Pulmonary artery endothelial cell (primary cell): ENCODE measurements at regions not wholly inside any gene's neighbourhood (a gene's known extent, or its start where the extent isn't known, plus 50 kb on each side); places are given as distances from the start of the nearest gene placed in this dataset.
"Not testable (repeated sequence)": the region's sequence is repeated elsewhere in the genome, so short reads cannot be mapped to it uniquely, and the experiment has no call there.

Source experiments
- DNase-seq: peaks from one replicate; pipeline ENCODE4 v3.0.0-alpha.2; 2011; ENCODE audit warnings: low read depth, low spot score

- not testable (repeated sequence) for DNase-seq
Measured at GRCh38 chr15:96984121-96984671, 653.7 kb downstream of the NR2F2 start.

DNA sequence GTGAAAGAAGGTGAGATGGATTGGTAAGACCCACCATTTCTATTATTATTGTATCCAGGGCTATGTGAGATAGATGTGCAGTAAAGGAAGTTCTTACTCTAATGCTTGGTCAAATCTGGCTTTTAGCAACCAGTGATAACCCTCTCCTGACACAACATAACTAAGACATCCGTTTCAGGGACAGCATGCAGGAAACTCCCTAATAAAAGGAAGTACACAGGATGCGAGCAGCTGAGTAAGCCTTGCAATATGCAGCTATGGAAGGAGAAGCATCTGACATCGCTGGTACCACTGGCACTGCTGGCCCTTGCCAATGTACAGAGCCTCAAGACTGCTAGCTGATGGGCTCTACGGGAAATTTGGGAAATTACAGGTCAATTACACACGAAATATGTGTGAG lies 662.3 kb downstream of the NR2F2 start:
- DNase-seq, result peak; percentile 32

- DNase-seq, result no peak
Measured at GRCh38 chr15:96997538-96997937, 667.0 kb downstream of the NR2F2 start.

DNA sequence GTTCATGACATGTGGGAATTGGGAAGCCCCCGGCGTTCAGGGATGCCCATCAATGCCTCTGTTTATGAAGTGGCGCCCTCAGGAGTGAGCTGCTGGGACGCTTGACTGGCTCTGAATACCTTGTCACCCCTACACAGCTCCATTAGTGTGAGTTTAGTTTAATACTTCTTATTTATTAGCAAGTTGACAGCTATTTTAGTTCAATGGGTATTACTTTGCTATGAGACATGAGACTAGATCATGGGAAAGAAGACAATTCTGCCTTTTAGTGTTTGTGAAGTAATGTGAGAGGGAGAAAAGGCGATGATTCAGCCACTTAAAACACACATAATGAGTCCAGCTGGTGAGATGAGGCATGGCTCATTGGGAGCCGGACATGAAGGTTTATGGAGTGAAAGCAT lies 678.5 kb downstream of the NR2F2 start:
- no peak for DNase-seq

DNA sequence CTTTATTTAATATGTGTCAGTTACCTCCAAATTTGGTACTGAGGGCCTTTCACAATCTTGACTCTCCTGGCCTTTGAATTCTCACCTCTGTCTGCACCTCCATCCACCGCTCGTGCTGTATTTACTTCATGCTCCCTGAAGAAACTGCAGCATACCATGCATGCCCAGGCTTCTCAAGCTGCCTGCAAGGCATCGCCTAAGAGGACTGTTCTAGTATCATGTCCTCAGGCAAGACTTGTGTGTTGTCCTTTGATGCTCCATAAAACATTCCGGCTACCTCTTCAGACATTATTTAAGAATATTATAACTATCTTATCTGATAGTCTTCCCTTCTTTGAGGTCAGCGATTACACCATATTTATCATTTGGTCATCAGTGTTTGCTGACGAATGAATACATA lies 682.5 kb downstream of the NR2F2 start:
- no peak for DNase-seq

- DNase-seq, result no peak
Measured at GRCh38 chr15:97013491-97013890, 683.0 kb downstream of the NR2F2 start.

DNA sequence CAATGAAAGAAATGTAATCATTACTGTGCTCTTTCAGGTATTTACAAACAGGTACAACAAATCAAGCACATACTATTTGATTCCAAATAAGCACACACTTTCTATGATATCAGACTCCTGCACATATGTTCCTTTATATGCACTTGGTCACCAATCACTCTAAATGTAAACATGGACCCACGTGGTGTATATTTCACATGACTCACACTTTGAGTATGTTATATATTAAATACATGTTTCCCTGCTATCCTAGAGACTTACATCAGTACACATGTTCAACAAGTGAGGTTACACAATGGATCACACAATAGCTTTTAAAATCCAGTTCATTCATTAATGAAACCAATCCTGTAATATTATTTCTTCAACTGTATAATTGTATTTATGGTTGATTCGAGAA lies 683.5 kb downstream of the NR2F2 start:
- no peak for DNase-seq

DNA sequence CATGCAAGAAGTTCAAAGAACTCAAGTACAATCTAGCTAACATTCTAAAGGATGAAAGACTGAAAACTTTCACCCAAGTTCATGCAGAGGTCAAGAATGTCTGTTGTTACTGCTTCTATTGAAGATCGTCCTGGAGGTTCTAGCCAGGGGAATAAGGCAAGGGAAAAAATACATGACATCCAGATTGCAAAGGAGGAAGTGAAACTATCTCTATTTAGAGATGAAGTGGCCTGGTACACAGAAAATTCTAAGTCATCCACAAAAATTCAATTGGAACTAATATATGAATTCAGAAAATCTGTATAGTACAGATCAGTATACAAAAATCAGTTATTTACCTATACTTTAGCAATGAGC lies 693.0 kb downstream of the NR2F2 start:
- no peak for DNase-seq

DNA sequence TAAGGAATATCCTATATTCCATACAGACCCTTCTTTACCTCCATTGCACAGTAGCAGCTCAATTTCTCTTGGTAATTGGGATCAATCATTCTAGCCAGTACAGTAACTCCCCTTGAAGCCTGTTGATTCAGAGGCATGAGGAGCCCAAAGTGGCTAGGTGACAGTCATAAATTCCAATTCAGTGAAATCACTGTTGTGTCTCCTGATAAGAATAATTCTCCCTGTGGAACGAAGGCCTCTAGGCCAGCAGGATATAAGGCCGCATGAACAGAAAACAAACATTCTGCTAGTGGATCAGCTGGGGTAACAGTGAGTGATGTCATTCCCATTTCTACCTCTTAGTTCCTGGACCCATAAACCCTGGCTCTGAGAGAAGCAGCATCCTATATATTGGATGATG lies 696.3 kb downstream of the NR2F2 start:
- no peak for DNase-seq

- DNase-seq, result no peak
Measured at GRCh38 chr15:97027772-97028171, 697.3 kb downstream of the NR2F2 start.

DNA sequence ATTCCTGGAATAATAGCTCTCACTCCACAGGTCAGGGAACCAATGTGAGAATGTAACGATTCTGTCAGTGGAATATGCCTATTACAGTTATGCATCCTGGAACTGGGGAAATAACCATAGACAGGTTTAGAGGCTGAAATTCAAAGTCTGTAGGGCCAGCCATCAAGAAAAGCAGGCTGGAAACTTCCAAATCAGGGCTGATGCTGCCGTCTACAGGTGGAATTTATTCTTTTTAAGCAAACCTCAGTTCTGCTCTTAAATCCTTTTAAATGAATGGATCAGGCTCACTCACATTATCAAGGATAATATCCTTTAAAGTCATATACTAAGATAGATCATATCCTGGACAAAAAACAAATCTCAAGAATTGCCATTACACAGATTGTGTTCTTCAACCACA lies 699.8 kb downstream of the NR2F2 start:
- DNase-seq, result no peak

- no peak for DNase-seq
Measured at GRCh38 chr15:97036301-97036700, 705.8 kb downstream of the NR2F2 start.

DNA sequence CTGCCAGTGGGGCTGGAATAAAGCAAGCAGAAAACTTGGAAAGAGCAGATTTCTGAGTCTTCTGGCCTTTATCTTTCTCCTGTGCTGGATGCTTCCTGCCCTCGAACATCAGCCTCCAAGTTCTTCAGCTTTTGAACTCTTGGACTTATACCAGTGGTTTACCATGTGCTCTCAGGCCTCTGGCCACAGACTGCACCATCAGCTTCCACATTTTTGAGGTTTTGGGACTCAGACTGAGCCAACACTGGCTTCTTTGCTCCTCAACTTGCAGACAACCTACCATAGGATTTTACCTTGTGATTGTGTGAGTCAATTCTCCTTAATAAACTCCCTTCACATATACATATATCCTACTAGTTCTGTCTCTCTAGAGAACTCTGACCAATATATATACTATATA lies 706.6 kb downstream of the NR2F2 start:
- no peak for DNase-seq

- no peak for DNase-seq
Measured at GRCh38 chr15:97045666-97046421, 715.3 kb downstream of the NR2F2 start.

DNA sequence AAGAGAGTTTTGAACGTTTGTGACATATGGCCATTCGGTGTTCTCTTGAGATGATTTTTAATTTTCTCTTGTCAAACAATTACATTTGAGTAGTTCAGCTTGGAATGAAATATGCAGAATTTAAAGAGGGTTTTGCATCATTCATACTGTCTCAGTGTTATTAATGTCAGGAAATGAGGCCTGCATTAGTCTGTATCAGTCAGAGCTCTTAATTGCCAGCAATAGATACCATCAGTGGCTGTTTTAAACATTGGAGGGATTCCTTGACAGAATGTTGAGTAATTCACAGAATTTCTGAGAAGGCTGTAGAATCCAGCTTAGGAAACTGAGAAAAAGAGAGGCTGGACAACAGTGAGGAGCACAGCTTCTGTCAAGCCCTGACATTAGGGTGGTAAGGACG lies 722.0 kb downstream of the NR2F2 start:
- no peak for DNase-seq

GRCh38 chr15:97053635-97054034 lies 723.1 kb downstream of the NR2F2 start:
- DNase-seq, result no peak

GRCh38 chr15:97057503-97057902 lies 727.0 kb downstream of the NR2F2 start:
- DNase-seq, result no peak

GRCh38 chr15:97059281-97059680 lies 728.8 kb downstream of the NR2F2 start:
- DNase-seq, result no peak

DNA sequence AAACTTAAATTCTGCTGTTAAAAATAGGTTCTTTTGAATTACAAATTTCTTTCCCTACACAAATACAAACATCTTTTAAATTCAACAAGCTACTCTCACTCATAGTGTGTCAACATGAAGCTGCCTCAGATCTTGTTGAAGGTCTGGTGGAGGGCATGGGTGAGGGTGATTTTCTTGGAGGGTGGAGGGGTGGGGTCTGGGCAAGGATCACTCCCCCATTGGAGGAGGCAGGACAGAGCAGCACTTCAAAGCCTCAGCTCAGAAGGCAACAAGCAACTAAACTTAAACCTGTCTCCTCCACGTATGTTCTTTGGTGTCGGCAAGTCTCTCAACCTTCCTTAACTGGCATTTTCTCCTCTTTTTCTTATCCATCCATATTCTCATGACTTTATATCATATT lies 730.9 kb downstream of the NR2F2 start:
- DNase-seq, result no peak

- no peak for DNase-seq
Measured at GRCh38 chr15:97071668-97072067, 741.2 kb downstream of the NR2F2 start.

DNA sequence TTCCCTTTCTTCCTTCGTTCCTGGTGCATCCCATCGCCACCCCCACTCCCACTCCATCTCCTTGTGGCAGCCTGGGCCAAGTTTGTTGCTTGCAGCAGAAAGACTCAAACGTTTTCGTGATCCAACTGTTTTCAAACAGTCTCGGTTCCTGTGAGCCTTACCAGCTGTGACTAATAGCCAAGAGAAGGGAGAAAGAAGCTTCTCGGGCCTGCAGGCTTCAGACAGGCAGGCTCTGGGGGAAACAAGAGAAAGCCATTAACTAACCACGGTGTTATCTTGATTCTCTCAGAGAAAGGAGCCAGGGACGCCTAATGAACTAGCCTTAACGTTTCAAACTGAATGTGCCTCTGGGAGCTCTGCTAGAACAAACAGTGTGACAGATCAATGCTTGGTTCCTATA lies 742.0 kb downstream of the NR2F2 start:
- no peak for DNase-seq

DNA sequence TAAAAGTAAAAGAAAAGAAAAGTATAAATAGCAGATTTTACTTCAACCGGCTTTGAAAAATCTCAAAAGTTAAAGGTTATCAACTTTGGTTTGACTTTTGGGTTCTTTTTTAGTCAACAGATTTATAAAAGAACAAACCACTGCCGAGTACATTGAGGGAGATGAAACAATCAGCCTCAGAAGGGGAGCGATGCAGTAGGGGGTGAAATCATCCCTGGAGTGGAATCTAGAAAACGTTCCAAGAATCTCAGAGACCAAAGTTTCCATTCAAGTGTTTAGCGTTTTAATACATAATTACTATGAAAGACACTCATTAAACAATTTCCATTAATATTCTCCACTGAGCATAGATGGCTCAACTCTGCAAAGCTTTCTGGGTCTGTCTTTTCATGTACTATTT lies 745.5 kb downstream of the NR2F2 start:
- DNase-seq, result no peak

DNA sequence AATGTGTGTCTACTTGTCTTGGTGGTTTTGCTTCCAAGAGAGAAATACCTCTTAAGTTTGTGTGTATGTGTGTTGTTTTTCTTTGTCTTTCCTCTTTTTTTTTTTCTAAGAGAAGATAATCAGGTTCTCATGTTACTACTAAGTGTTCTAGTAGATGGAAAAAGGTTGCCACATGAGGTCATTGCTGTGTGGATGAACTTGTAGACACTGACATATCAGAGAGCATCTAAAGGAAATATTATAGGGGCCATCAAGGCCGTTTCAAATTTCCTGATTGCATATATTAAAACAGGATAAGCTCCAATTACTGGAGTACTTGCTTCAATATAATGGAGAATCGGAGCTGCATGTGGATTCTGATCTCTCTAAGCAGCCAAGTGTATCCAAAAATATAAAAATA lies 747.5 kb downstream of the NR2F2 start:
- no peak for DNase-seq

- no peak for DNase-seq
Measured at GRCh38 chr15:97078591-97078990, 748.1 kb downstream of the NR2F2 start.
